Stimulated activated CD4-positive, alpha-beta T cell treated with anti-CD3 and anti-CD28 coated beads, Interleukin-1b, Interleukin-23, amount 100 ng/mL, for 24 hours (primary cell): ENCODE measurements at regions not wholly inside any gene's neighbourhood (a gene's known extent, or its start where the extent isn't known, plus 50 kb on each side); places are given as distances from the start of the nearest gene placed in this dataset.

Experiments used
- DNase-seq, 4 experiments: peaks; one replicate each; pipeline ENCODE4 v3.0.0-alpha.2; 2020; ENCODE audit warnings: low read depth in 4 of 4, low spot score in 1 of 4

- no peak for DNase-seq
Observed at GRCh38 chr9:690517-691111, 150.9 kb upstream of the DMRT1 start.

- no peak for DNase-seq
Observed at GRCh38 chr9:691825-692400, 149.6 kb upstream of the DMRT1 start.

- no peak for DNase-seq
Observed at GRCh38 chr9:692636-693129, 148.8 kb upstream of the DMRT1 start.

GRCh38 chr9:693201-694091 lies 148.1 kb upstream of the DMRT1 start:
- DNase-seq = no peak

- no peak for DNase-seq
Observed at GRCh38 chr9:694092-694402, 147.4 kb upstream of the DMRT1 start.

GRCh38 chr9:694403-695154 lies 146.9 kb upstream of the DMRT1 start:
- DNase-seq = no peak

GRCh38 chr9:695252-695651 lies 146.2 kb upstream of the DMRT1 start:
- DNase-seq = no peak

GRCh38 chr9:696332-697323 lies 144.9 kb upstream of the DMRT1 start:
- no peak for DNase-seq

GRCh38 chr9:698276-698675 lies 143.2 kb upstream of the DMRT1 start:
- no peak for DNase-seq

GRCh38 chr9:698954-699353 lies 142.5 kb upstream of the DMRT1 start:
- DNase-seq = no peak

- no peak for DNase-seq
Observed at GRCh38 chr9:699396-699795, 142.1 kb upstream of the DMRT1 start.

- no peak for DNase-seq
Observed at GRCh38 chr9:700365-701282, 140.9 kb upstream of the DMRT1 start.

GRCh38 chr9:703392-703791 lies 138.1 kb upstream of the DMRT1 start:
- DNase-seq = no peak

GRCh38 chr9:706073-706472 lies 135.4 kb upstream of the DMRT1 start:
- DNase-seq = no peak

- DNase-seq = peak in 2 of 4 experiments; percentile 13
Observed at GRCh38 chr9:706606-707459, 134.7 kb upstream of the DMRT1 start.

- DNase-seq = no peak
Observed at GRCh38 chr9:708182-708550, 133.3 kb upstream of the DMRT1 start.

- no peak for DNase-seq
Observed at GRCh38 chr9:708551-709432, 132.7 kb upstream of the DMRT1 start.
